ENCODE measurements at regions not wholly inside any gene's neighbourhood (a gene's known extent, or its start where the extent isn't known, plus 50 kb on each side); places are given as distances from the start of the nearest gene placed in this dataset.

GRCh38 chr13:52929846-52930245 lies 81.4 kb upstream of the PCDH8 start:
- no peak overlapping the region for H4K8ac ChIP-seq (replicated peaks; ENCODE audit: insufficient read length, low read depth, low read length)
- peaks cover 10% of the 10 kb centered on the region for H3K27me3 Mint-ChIP-seq (ENCODE audit: low read depth)
- no peak overlapping the region for H2AK5ac ChIP-seq (ENCODE audit: insufficient read length, low read length)
- no peaks in the 10 kb centered on the region; a peak in 1 of 5 replicates for H3K9me3 Mint-ChIP-seq
- H2BK15ac ChIP-seq (ENCODE audit: low read depth, low read length) = no peak overlapping the region
- no peaks in the 10 kb centered on the region for H4K20me1 ChIP-seq (ENCODE audit: control insufficient read depth, insufficient read depth, insufficient read length)
- no peaks in the 10 kb centered on the region for H3K23me2 ChIP-seq (ENCODE audit: insufficient read length, low read depth, low read length, poor library complexity, severe bottlenecking)
- H3K9me3 ChIP-seq (ENCODE audit: control insufficient read depth, low read depth, low read length) = no peaks in the 10 kb centered on the region
- H2BK20ac ChIP-seq (ENCODE audit: low read depth, low read length, poor library complexity, severe bottlenecking) = no peak overlapping the region
- H3K36me3 Mint-ChIP-seq (ENCODE audit: insufficient read depth in 1 of 3, low read depth in 3 of 3) = no peaks in the 10 kb centered on the region
- no peak overlapping the region for H2BK120ac ChIP-seq (ENCODE audit: low read depth, low read length, poor library complexity, severe bottlenecking)
- H4K91ac ChIP-seq (ENCODE audit: insufficient read length, low read depth, low read length) = no peak overlapping the region
- no peak overlapping the region for H3T11ph ChIP-seq (ENCODE audit: low read length)
- H3K14ac ChIP-seq (ENCODE audit: insufficient read depth, low read length) = no peak overlapping the region
- no CpG with 5 or more reads among the region's 2 CpGs for WGBS (ENCODE audit: extremely low coverage, insufficient read length, low lambda C conversion rate)
- H3K4me1 Mint-ChIP-seq = peaks cover 24 to 26% of the 10 kb centered on the region in 2 experiments
- H3K79me2 ChIP-seq (ENCODE audit: insufficient read depth, low read length) = no peaks in the 10 kb centered on the region
- no peak overlapping the region for H3K4me3 Mint-ChIP-seq
- no peak overlapping the region for H2AFZ ChIP-seq (ENCODE audit: low read length)
- no peak overlapping the region for H3K27ac ChIP-seq (ENCODE audit: insufficient read length, low read depth, low read length)
- H3K4ac ChIP-seq (ENCODE audit: low read depth, low read length) = no peak overlapping the region
- H3K27ac Mint-ChIP-seq = no peak overlapping the region
- no peaks in the 10 kb centered on the region for H3K79me1 ChIP-seq (ENCODE audit: insufficient read depth, low read depth, low read length, poor library complexity, severe bottlenecking)
- TF ChIP-seq CTCF (conservative IDR thresholded peaks at IDR 0.05) = no peak
- H4K5ac ChIP-seq (ENCODE audit: insufficient read length, low read depth, low read length) = no peak overlapping the region
- DNase-seq = no peak
- no peak overlapping the region for H2BK5ac ChIP-seq (ENCODE audit: insufficient read length, low read length)
- H3K56ac ChIP-seq (ENCODE audit: insufficient read length, low read depth, low read length) = no peak overlapping the region
- no peak overlapping the region for H3K18ac ChIP-seq (ENCODE audit: insufficient read length, low read depth, low read length)
- H2BK12ac ChIP-seq (ENCODE audit: insufficient read length, low read depth, low read length) = no peak overlapping the region
- H3K27me3 ChIP-seq (ENCODE audit: insufficient read depth, low read length) = no peaks in the 10 kb centered on the region
- no peak overlapping the region for H3K4me2 ChIP-seq (ENCODE audit: insufficient read depth, insufficient read length, low read length)
- H3K9ac ChIP-seq (ENCODE audit: extremely low read depth, insufficient read length, low read length) = no peak overlapping the region
- no peak overlapping the region for H3K23ac ChIP-seq (ENCODE audit: insufficient read length, low read depth, low read length)
- H3K4me1 ChIP-seq (ENCODE audit: insufficient read depth, low read length) = no peaks in the 10 kb centered on the region
